Pancreas (tissue), 2 donors: ENCODE measurements at regions not wholly inside any gene's neighbourhood (a gene's known extent, or its start where the extent isn't known, plus 50 kb on each side); places are given as distances from the start of the nearest gene placed in this dataset.

Experiments
- microRNA-seq, 2 donors: library from miRNA; unstranded; fragments of <30 nt; microRNA quantifications; one replicate each; pipeline versions ENCODE4 to v1.1.0, GENCODE V29; 2019 to 2020
- donor health status: DM: no; HTN: no; CAD: no; lungs with moderate emphysema.
- donor health status: DM: no; HTN: no; CAD: no.

Small RNA genes in the stretch of these regions (microRNA-seq; reads per million reads assigned to microRNA genes)
- gene MIR4283-2, result 0 reads per million in 2 donors
